GM21619 (cell line): ENCODE measurements at regions not wholly inside any gene's neighbourhood (a gene's known extent, or its start where the extent isn't known, plus 50 kb on each side); places are given as distances from the start of the nearest gene placed in this dataset.

Experiments
- ATAC-seq: cut with Tn5 transposase; IDR thresholded peaks from one replicate; pipeline ENCODE4 v1.9.1; 2021; ENCODE audit not compliant: unreplicated experiment

DNA sequence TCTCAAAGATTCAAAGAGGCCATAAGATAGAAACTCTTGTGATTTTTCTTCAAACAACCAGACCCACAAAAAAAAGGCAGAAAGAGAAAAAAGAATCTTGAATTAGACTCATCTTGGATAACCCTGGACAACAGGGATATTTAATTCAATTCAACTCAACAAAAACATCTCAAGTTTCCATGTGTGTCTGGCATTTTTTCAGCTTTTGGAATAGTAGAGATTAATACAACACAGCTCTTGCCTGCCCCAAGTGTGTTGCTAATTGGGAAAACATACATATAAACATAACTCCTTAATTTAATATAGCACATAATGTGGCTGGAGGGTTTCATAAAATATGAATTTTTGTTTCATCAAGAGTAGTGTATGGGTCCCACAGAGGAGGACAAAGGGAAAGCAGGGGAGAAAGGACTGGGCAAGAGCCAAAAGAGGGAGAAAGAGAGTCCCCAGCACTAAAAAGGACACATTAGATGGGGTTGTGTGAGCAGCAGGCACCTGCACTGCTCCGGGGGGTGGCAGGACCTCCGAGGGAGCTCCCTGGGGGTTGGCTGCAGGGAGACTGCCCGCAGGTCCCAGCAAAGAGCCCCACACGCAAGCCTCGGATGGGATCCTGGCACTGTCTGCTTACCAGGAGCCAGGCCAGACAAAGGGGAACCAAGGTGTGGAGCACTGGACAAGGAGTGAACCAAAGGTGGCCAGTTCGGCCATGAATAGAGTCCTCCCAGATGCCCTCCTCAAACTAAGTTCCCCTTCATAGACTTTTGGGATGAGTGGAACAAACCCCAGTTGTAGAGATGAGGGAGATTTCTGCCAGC is 65.6 kb upstream of the TMEM72 start:
- ATAC-seq, result no peak

DNA sequence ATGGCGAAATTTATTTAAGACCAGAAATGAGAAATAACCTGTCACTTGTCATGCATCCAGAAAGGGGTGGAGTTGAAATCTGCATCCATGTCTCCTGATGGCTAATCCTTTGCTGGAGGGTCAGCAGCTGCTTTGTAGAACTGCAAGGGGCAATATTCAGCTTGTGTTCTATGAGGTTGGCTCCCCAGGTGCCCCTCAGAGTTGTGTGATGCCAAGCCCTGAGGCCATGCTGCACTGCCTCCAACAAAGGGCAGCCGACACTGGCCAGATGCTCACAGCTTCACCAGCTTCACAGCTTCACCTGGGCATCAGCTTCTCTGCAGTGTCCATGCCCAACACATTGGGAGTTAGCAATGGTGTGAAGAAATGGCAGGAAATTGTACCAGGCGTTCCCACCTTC is 64.0 kb upstream of the TMEM72 start:
- no peak for ATAC-seq

DNA sequence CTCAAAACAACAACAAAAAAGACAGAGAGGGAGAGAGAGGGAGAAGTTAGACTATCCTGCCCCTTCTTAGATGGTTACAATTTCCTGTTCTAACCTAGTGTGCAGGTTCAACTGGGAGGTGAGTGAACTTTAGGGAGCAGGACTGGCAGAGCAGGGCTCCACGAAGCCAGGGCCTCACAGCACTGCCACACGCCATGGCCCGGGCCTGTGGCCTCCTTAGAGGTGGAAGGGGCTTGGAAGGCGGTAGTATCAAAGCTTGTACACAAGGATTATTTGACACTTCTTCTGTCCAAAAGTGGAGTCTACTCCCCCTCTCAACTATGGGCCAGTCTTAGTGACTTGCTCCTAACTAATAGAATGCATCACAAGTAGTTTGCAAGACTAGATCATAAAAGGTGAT is 62.9 kb upstream of the TMEM72 start:
- no peak for ATAC-seq

DNA sequence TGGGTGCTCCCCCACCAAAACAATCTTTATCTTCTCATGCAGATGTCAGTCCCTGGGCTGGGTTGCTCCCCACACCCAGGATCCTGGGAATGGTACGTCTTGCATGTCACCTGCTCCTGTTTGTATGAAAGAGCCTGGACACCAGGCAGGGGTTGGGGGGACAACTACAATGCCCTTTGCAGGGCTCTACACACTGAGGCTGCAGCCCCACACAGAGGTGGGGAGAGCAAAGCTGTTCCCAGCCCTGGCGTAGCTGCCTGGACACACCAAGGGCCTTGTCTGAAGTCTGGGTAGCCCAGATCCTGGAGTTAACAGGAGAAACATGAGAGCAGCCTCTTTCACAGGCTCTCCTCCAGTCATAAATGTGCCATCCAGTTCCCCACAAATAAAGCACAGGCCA is 61.2 kb upstream of the TMEM72 start:
- ATAC-seq, result no peak

DNA sequence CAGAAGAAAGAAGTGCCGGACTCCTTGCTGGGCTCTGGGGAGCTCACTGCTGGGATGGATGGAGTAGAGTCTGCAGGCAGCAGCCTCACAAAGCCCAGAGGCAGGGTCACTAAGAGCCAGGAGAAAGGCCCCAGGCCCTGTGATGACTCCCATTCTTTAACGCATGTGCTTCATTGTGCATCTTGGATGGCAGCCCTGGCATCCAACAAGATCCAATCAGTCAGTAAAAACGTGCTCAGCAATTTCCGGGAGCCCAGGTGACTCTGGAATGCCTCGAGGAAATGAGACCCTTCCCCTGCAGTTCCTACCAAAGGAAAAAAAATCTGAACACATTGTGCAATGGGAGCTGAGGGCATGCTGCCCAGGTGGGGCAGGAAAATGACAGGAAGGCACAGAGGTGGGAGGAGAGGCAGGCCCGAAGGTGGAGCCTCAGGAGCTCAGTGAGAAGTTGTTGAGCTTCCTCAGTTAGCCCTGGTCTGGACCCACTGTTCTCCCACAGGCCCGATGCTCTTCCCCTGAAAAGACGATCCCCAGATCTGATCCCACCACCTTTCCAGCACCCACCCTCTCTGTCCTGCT is 60.7 kb upstream of the TMEM72 start:
- no peak for ATAC-seq

DNA sequence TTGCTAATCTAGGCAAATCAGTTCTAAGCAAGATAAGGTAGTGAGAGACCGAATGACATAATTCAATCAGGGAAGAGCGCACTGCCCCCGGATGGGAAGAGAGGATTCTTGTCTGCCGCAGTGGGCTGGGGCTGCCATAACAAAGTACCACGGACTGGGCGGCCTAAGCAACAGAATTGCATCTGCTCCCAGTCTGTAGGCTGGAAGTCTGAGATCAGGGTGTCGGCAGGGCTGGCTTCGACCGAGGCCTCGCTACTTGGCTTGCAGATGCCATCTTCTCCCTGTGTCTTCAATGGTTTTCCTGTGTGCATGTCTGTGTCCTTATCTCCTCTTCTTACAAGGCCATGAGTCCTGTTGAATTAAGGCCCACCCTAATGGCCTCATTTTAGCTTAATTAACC is 59.7 kb upstream of the TMEM72 start:
- ATAC-seq, result no peak

DNA sequence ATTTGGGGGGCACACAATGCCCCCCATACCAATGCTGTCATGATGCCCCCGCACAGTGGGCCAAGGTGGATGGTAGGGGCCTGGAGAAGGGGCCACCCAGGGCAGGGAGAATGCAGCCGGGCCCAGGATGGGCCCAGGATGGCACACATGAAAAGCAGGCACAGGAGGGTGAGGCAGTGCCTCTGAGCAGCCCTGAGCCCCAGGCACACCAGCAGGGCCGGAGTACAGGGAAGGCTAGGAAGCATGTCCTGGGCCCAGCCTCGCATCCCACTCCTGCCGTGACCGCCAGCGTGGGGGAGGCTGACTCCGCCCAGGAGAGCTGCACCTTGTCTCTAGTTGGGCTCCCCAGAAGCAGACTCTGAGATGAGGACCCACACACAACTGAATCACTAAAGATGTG is 59.3 kb upstream of the TMEM72 start:
- ATAC-seq, result no peak

DNA sequence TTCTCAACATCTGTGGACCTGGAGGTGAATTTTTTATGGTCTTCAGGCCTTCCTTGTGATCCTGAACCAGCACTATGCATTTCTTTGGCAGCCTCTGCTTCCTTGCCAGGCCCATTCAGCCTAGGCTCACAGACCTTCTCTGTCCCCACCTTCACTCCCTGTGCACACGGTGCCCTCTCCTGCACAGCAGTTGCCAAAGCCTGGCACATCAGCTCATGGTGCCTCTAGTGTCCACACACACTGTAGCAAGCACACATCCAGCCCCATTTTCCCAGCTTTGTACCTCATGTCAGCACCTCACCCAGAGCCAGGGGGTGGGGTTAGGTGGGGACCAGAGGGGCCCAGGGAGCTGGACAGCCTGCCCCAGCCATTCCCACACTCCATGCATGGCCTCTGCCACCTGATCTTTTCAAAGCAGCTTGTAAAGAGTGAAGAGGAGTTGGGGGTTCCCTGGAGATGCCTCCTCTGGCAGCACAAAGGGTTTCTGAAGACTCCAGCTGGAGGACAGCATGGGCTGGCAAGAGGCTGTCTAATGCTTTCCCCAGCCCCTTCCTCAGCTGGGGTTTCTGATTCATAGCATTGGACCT is 57.9 kb upstream of the TMEM72 start:
- no peak for ATAC-seq

DNA sequence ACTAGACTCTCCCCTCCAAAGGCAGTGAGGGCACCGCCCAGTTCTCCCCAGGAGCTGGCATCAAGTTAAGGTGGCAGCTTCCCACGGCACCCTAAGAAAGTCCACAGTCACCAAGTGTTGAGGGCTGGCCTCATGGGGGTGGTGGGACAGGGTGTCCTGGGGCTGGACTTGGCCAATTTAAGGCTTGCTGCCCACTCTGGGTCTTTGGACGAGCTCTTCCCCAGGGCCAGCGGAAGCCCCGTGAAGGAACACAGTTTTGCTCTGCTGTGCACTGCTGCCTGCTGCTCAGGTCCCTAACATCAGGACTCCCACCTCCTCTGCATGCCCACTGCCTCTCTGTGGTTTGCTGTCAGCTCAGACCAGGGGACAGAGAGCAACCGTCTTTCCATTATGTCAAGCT is 57.3 kb upstream of the TMEM72 start:
- no peak for ATAC-seq

DNA sequence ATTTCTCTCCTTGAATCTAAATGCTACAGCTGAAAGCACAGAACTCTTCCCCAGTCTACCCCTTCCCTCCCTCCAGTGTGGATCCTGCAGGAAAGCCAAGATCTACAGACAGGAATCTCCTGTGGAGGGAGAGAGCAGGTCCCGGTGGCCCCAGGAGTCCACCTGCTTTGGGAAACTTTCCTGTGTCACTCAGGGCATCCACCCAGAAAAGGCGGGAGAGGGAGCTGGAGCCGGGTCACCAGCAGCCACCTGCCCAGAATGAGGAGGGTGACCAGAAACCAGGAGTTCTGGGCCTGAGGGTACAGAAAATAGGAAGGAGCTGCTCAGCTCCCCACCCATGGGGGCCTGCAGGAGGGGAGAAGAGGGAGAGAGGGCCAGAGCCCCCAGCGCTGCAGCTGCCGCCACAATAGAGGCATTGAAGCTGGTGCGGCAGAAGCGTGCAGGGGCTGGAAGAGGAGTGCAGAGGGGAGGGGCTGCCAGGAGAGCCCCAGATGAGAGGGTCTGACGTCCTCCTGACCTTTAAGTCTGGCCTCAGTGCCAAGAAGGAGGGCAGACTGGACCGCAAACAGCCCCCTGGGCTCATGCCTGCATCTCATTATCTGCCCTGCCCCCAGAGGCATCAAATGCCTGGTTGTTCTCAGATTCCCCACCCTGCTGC is 56.3 kb upstream of the TMEM72 start:
- ATAC-seq, result no peak

DNA sequence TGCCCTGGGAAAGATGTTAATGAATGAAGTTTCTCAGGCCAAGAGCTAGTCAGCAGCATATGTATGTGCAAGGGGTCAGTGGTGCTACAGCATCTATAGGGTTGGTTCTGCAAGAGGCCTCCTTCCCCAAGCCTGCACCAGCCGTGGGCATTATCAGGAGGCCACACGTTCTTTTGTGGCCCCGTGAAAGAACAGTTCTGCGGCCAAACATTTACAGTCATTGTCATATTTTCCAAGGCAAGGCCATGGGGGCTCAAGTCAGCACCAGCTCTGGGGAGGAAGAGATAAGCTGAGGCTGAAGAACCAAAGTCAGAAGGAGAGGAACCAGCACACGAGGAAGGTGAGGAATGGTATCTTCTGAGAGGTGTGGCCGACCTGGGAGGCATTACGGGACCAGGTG is 54.4 kb upstream of the TMEM72 start:
- no peak for ATAC-seq

DNA sequence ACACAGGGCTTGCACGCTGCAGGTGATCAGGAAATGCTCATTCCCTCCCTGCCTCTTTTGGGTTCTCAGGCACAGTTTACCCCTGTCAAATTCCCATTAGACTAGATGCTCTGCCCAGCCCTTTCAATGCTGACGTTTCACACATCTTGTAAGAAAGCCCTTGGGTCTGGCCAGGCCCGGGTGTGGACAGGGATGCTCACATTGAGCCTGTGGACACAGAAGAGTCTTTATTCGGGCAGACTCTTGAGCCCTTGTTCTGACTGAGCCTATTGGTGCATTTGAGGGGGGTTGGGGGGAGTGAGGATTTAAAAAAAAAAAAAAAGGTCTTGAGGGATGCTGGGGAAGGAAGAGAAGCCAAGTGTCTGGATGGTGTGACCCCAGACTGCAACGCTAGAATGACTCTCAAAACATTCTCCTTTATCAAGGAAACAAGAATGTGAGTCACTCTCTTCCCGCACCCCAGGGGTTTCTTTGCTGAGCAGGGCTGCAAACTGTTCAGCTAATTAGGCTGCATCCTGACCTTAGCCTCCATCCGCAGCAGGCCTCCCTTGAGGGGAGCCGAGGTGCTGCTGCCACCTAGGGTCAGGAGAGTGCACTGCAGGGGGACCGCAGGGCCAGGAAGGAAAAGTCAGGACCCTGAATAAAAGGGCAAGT is 53.6 kb upstream of the TMEM72 start:
- peak; percentile 71 for ATAC-seq

DNA sequence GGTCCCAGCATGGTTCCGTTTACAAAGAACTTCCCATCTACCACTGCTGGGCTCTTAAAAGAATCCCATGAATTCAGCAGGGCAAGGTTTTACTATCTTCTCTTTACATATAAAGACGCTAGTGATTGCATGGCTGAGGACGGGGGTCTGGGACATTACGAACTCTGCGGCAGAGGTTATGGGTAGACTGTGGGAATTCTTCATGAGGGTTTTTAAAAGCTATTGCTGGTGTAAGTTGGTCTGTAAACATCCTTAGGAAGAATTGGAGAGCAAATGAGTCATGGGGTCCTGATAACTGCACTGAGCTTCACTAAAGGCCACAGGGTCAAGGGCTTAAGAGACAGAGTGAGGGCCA is 53.1 kb upstream of the TMEM72 start:
- no peak for ATAC-seq

DNA sequence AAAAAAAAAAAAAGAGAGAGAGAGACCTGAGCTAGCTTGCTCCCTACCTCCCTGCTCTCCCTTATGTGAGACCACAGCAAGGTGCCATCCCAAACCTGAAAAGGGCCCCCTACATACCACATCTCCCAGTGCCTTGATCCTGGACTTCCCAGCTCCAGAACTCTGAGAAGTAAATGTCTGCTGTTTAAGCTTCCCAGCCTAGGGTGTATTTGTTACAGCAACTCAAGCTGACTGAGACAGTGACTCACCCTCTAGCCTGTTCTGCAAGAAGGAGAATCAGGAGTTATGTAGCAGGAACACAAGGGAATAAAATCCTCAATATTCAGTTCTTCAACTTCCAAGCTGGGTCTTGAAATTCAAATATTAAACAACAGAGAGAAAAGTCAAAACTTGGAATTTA is 52.1 kb upstream of the TMEM72 start:
- ATAC-seq, result no peak

DNA sequence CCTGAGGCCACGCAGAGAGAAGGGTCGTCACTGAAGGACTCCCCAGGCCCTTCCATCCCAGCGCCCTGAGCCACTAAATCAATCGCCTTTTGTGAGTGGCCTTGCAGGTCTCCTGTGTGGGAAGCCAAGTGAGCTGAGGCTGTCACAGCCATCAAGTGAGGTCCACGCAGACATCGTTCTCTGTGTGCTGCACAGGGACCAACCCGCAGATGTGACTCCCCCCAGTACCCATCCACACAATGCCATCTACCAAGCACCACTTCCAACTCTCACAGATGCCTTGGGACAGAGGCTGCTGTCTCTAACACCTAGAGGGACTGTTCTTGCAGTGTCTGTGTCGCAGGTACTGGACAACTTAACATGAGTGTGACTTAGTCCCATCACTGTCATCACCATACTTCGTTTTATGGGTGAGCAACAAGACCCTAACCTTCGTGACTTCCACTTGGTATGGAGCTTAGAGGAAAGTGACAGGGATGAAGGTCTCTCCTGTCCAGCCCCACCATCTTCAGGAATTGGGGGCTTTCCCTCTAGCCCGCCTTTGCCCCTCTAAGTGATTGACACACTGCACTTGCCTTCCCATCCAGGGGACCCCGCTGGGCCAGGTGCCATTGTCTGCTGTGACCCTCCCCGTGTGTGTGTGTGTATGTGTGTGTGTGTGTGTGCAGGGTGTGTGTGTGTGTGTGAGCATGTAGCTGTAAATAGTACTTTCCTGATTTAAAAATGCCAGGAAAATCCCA is 51.4 kb upstream of the TMEM72 start:
- no peak for ATAC-seq

DNA sequence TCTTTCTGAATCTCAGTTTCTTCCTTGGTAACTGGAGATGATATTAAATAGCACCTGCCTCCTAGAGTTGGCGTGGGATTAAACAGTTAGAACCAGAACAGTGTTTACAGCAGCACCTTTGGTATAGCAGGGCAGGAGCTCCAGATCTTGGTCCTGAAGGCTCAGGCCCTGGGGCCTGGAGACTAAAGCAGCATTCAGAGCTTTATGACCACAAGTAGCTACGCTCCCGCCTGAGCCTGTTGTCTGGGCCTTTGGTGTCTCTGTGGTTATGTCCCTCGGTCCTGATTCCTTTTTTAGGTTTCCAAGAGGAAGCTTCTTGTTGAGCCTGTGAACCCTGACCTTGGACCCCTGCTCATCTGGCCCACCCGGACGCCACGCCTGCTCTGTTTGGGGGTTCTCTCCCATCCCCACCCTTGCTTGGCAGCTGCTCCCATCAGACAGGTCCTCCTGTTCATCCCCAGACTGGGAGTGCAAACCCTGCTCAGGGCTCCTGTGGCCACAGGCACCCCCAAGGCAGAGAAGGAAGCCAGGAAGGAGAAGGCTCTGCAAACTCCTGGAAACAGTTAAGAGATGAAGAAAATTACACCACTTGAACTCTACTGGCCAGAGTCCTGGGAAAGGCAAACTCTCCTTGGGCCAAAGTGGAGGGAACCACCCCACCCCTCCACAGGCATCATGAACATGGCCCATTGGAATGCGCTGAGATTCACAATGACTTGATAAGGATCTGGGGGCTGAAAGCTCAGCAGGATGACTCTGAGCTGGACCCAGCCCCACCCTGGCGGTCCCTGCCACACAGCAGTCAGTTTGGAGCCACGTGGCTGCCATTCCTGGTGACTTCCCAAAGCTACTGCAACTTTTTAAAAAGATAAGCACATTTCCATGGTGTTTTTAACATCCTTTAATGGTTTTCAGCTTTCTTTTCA is 50.1 kb upstream of the TMEM72 start:
- no peak for ATAC-seq
